ENCODE measurements at regions not wholly inside any gene's neighbourhood (a gene's known extent, or its start where the extent isn't known, plus 50 kb on each side); places are given as distances from the start of the nearest gene placed in this dataset.
"Not testable (repeated sequence)": the region's sequence is repeated elsewhere in the genome, so short reads cannot be mapped to it uniquely, and the experiment has no call there.

GRCh38 chr16:50457979-50458491 lies 89.2 kb upstream of the BRD7 start:
- H3K27ac Mint-ChIP-seq: peak overlapping the region in 1 of 10 donors; percentile 15

DNA sequence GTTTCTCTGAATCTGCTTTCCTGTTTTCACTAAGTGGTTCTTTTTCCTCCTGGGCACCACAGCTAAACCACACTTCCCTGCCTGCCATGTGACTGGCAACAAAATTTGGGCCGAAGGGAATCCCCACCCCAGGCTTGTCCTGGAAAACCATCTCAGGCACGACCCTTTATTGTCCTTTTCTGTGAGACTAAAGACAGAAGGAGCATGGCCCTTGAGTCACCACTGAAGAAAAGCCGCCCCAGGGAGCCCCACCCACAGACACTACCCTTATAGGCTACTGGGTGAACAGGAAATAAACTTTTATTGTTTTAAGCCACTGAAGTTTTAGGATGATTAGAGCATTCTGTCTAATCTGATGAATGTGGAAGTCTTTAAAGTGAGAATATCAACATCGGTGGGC lies 88.6 kb upstream of the BRD7 start:
- no peak for DNase-seq
- Mint-ChIP-seq H3K9me3 (no peaks in the 10 kb centered on the region), H3K36me3 (no peaks in the 10 kb centered on the region), H3K27me3 (peaks cover 1 to 10% (median 4%) of the 10 kb centered on the region in 5 donors), H3K4me1 (peaks cover 8 to 10% (median 9%) of the 10 kb centered on the region in 4 donors), H3K4me3 (no peak overlapping the region), H3K27ac (peak overlapping the region in 4 of 10 donors; percentile 44 to 84 (median 58))
- POLR2A ChIA-PET: interaction anchor here (1.0 kb wide), 1 partner anchor 94 kb away, joined by 3 read pairs; no protein-coding TSS in a partner anchor
- ATAC-seq: peak in 1 of 2 donors; percentile 50

More at GRCh38 chr16:50457979-50458491, 89.2 kb upstream of the BRD7 start:
- Mint-ChIP-seq H3K27me3 (peaks cover 1 to 10% (median 7%) of the 10 kb centered on the region in 5 donors), H3K36me3 (no peaks in the 10 kb centered on the region), H3K4me1 (peaks cover 8 to 10% (median 9%) of the 10 kb centered on the region in 4 donors), H3K4me3 (no peak overlapping the region), H3K9me3 (no peaks in the 10 kb centered on the region)
- no peak for DNase-seq
- POLR2A ChIA-PET: interaction anchor here (1.0 kb wide), 1 partner anchor 93 kb away, joined by 3 read pairs; no protein-coding TSS in a partner anchor
- no peak for ATAC-seq

DNA sequence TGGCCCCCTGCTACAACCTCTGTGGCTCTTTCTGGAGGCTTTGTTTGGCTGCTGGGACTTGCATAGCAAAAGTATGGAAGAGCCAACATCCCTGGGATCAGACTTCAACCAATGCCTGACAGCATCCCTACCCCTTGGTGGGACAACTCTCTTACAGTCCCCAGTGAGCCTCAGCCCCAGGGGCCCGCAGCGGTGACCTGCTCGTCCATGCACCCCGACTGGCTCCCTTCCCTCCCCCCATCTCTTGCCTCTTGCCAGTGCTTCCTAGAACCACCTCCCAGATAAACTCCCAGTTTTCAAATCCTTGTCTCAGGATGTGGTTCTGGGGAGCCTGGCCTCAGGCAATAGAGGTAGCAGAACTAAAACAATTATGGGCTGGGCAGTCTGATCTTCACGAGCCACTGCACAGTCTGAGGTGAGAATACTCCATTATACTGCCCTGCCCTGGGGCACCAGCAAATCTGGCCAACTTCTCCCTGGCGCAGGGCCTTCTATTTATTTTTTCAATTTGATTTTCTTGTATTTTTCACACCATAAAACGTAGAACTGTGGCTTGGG lies 86.6 kb upstream of the BRD7 start:
- H3K36me3 Mint-ChIP-seq: no peaks in the 10 kb centered on the region
- peaks cover 8 to 10% (median 9%) of the 10 kb centered on the region in 4 donors for H3K4me1 Mint-ChIP-seq
- no peak overlapping the region for H3K27ac Mint-ChIP-seq
- DNase-seq (no peak), ATAC-seq (no peak)
- H3K9me3 Mint-ChIP-seq: no peaks in the 10 kb centered on the region
- H3K27me3 Mint-ChIP-seq: peaks cover 1 to 10% (median 4%) of the 10 kb centered on the region in 5 donors
- POLR2A ChIA-PET: no interaction called here
- no peak overlapping the region for H3K4me3 Mint-ChIP-seq

DNA sequence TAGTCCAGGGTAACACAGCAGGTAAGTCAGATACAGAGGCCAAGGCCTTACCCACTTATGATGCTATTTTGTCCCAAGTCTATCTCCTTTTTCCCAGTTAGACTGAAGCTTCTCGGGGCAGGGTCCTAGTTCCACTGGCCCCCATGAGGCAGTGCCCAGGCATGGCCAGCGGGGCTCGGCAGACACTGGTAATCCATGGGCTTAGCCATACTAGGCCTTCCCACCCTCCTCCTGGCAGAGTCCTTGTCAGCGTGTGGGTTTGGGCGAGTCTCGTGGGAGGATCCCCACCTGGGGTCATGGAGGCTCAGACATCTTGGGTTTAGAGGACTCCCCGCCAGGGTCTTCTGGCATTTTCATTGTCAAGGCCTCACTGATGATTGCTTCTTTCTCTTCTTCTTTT lies 84.7 kb upstream of the BRD7 start:
- POLR2A ChIA-PET: no interaction called here
- no peak for ATAC-seq
- no peak overlapping the region for H3K4me3 Mint-ChIP-seq

DNA sequence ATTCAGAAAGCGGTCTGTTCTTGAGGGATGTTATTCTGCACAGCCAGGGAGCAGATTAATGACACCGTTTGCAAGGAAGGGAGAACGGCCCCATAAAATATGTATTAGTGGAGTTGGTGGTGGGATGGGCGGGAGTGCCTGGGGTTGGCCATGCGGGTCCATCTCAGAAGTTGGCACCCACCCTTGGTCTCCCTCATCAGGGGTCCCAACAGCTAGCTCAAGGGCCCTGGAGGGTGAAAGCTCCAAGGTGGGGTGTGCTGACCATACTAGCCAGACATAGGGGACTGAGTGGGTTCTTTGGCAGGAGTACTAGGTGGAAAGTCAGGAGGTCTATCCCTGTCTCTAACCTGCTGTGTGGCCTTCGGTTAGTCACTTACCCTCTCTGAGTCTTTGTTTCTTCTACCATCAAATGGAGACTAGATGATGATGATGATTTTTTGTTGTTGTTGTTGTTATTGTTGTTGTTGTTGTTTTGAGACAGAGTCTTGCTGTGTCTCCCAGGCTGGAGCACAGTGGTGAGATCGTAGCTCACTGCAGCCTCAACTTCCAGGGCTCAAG lies 83.2 kb upstream of the BRD7 start:
- Mint-ChIP-seq H3K4me1 (peaks cover 0 to 2% (median under 1%) of the 10 kb centered on the region in 4 donors), H3K9me3 (no peaks in the 10 kb centered on the region), H3K36me3 (no peaks in the 10 kb centered on the region), H3K27ac (no peak overlapping the region), H3K4me3 (no peak overlapping the region), H3K27me3 (peaks cover 2 to 18% (median 10%) of the 10 kb centered on the region in 5 donors)
- no peak for ATAC-seq
- DNase-seq: no peak
- POLR2A ChIA-PET: no interaction called here

More for the DNA sequence above, 84.7 kb upstream of the BRD7 start:
- Mint-ChIP-seq H3K27ac (no peak overlapping the region), H3K9me3 (no peaks in the 10 kb centered on the region), H3K4me1 (peaks cover 7 to 10% (median 9%) of the 10 kb centered on the region in 4 donors), H3K27me3 (peaks cover 2 to 19% (median 7%) of the 10 kb centered on the region in 5 donors), H3K36me3 (no peaks in the 10 kb centered on the region)
- no peak for DNase-seq

DNA sequence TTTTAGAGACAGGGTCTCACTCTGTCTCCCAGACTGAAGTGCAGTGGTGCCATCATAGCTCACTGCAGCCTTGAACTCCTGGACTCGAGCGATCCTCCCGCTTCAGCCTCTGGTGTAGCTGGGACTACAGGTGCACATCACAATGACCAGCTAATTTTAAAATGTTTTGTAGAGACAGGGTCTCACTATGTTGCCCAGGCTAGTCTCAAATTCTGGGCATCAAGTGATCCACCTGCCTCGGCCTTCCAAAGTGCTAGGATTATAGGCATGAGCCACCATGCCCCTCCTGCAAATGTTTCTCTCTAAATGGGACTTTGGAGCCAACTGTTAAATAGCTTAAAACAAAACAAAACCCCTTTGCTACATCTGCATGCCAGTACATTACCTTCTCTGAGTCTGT lies 82.2 kb upstream of the BRD7 start:
- no peak overlapping the region for H3K4me3 Mint-ChIP-seq
- H3K27me3 Mint-ChIP-seq: peaks cover 0 to 14% (median 8%) of the 10 kb centered on the region in 5 donors
- DNase-seq (no peak), ATAC-seq (no peak)
- no peaks in the 10 kb centered on the region for H3K9me3 Mint-ChIP-seq
- no peak overlapping the region for H3K27ac Mint-ChIP-seq
- no peaks in the 10 kb centered on the region for H3K36me3 Mint-ChIP-seq
- H3K4me1 Mint-ChIP-seq: no peaks in the 10 kb centered on the region
- POLR2A ChIA-PET: no interaction called here

DNA sequence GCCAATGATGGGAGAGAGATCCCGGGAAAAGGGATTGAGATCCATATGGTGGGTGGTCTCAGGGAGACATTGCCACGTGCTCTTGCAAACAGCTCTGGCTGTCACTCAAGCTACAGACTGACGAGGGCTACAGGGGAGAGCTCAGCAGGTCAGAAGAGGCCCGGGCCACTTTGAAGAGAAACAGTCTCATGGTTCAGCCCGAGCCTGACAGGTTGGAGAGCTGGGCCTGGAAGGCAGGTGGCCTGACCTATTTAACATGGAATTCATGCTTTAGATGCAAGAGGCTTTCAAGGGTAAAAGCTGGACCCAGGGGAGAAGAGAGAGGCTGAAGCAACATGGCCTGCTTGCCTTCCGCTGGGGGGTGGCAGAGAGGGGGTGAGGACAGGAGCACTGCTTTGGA lies 81.0 kb upstream of the BRD7 start:
- H3K27ac Mint-ChIP-seq: no peak overlapping the region
- H3K4me1 Mint-ChIP-seq: no peaks in the 10 kb centered on the region
- DNase-seq (no peak), ATAC-seq (no peak)
- H3K36me3 Mint-ChIP-seq: no peaks in the 10 kb centered on the region
- H3K27me3 Mint-ChIP-seq: peaks cover 0 to 13% (median 8%) of the 10 kb centered on the region in 5 donors
- POLR2A ChIA-PET: no interaction called here
- no peaks in the 10 kb centered on the region for H3K9me3 Mint-ChIP-seq
- H3K4me3 Mint-ChIP-seq: no peak overlapping the region

DNA sequence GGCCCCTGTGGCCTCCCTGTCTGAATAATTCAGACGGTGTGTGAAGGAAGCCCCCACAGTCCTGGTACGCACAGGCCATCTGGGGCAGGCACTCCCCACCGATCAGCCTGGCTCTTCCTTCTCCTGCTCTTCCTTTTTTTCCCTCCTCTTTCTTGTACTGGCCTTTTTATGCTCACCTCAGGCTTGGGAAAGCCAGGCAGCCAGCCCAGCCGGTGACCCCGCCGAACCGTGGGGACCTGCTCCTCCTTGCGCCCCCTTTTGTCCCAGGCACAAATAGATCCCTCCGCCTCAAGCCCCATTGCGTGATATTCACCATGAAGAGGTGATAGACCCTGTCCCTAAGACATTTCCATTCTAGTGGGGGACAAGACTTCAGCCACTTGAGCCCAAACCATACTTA lies 80.2 kb upstream of the BRD7 start:
- DNase-seq: no peak
- Mint-ChIP-seq H3K9me3 (no peaks in the 10 kb centered on the region), H3K4me3 (no peak overlapping the region), H3K36me3 (no peaks in the 10 kb centered on the region), H3K27ac (peak overlapping the region in 1 of 10 donors; percentile 46), H3K4me1 (no peaks in the 10 kb centered on the region), H3K27me3 (peaks cover 0 to 11% (median 8%) of the 10 kb centered on the region in 5 donors)
- POLR2A ChIA-PET: no interaction called here
- ATAC-seq: no peak

DNA sequence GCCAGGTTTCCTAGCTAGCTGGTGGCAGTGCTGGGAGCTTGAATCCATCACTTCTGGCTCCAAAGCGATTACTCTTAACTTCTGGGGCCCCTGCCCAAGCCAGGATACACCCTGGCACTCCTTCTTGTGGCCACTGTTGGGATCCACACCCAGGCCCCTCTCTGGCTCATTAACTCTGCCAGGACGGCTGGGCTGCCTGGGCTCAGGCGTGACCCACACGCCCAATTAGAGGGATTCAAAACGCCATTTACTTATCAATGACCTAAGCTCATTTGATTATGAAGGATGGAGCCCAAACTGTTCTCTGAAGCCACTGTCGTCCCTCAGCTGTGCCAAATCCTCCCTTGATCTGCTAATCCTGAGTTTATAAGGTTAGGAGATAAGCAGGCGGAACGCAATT lies 79.7 kb upstream of the BRD7 start:
- Mint-ChIP-seq H3K4me3 (no peak overlapping the region), H3K4me1 (no peaks in the 10 kb centered on the region), H3K36me3 (no peaks in the 10 kb centered on the region), H3K27me3 (peaks cover 0 to 11% (median 8%) of the 10 kb centered on the region in 5 donors), H3K27ac (no peak overlapping the region), H3K9me3 (no peaks in the 10 kb centered on the region)
- ATAC-seq: no peak
- POLR2A ChIA-PET: no interaction called here
- DNase-seq: no peak

GRCh38 chr16:50447386-50447785 lies 78.6 kb upstream of the BRD7 start:
- POLR2A ChIA-PET, H3K4me3 Mint-ChIP-seq: not testable (repeated sequence)
- H3K27ac Mint-ChIP-seq: peak overlapping the region in 3 of 10 donors; percentile 11 to 54 (median 50)

DNA sequence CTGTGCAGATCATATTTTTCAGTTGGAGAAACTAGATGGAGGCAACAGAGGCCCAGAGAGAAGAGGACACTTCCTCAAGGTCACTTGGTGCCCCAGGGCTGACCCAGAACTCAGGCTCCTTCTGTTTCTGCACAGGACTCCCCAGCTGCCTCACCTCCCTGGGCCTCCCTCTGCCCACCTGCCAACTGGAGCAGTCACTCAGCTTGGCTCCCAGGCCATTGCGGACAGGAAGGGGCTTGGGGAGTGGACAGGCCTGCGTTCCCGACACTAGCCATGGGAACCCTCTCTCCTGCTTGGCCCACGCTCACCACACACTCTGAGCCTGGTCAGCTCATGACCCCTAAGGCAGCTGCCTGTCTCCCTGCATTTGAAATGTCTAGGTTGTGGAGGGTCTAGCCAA lies 78.1 kb upstream of the BRD7 start:
- no peaks in the 10 kb centered on the region for H3K4me1 Mint-ChIP-seq
- DNase-seq: no peak
- POLR2A ChIA-PET: no interaction called here
- no peak overlapping the region for H3K27ac Mint-ChIP-seq
- H3K27me3 Mint-ChIP-seq: peaks cover 0 to 11% (median 8%) of the 10 kb centered on the region in 5 donors
- H3K4me3 Mint-ChIP-seq: no peak overlapping the region
- ATAC-seq: no peak
- H3K36me3 Mint-ChIP-seq: peaks cover 0 to 3% (median 0%) of the 10 kb centered on the region in 3 donors
- peaks cover 0 to 12% (median 5%) of the 10 kb centered on the region in 9 donors for H3K9me3 Mint-ChIP-seq

More at GRCh38 chr16:50447386-50447785, 78.6 kb upstream of the BRD7 start:
- H3K27me3 Mint-ChIP-seq: peaks cover 0 to 11% (median 8%) of the 10 kb centered on the region in 5 donors
- not testable (repeated sequence) for H3K9me3 Mint-ChIP-seq, H3K4me1 Mint-ChIP-seq, H3K36me3 Mint-ChIP-seq, DNase-seq, ATAC-seq

DNA sequence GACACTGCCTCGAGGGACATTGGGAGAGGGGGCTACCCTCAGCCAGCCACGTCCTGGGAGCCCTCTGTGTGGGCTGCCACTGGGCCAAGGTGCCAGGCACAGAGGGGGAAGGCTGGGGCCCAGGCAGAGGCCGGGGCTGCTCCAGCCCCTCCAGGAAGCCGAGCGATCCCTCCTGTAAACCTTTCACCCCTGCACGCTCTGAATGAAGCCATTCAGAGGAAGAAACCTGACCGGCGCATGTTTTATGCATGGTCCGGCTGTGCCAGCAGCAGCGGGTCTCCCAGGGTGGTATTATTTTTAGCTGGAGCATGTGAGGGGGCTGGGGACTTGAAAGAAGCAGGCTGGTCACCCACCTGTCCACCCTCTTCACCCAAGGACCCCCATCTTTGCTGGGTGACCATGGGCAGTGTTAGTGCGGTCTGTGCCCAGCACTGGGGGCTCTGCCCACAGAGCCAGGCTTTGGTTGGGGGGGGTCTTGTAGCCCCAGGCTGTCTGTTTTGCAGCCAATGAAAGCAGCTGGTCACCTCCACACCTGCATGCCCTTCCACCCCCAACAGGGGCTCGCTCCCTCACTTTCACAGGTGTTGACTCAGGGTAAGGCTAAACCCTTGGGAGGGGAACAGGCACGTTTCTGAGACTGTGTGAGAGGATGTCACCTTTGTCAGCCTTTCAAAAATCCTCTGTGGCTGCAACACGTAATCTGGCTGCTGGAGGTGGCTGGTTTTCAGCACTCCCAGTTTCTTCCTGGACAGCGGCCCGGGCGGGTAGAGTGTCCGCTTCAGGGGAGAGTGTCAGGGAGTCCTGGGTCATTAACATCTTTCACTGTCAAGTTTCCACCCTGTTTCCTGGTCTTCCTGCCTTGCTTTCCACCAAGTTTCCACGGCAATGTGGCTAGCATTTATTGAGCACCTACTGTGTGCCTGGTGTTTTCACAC lies 77.1 kb upstream of the BRD7 start:
- Mint-ChIP-seq H3K36me3 (peaks cover 0 to 5% (median 0%) of the 10 kb centered on the region in 3 donors), H3K4me3 (no peak overlapping the region), H3K4me1 (no peaks in the 10 kb centered on the region), H3K27ac (no peak overlapping the region), H3K9me3 (peaks cover 0 to 18% (median 9%) of the 10 kb centered on the region in 9 donors), H3K27me3 (peaks cover 0 to 11% (median 8%) of the 10 kb centered on the region in 5 donors)
- POLR2A ChIA-PET: no interaction called here
- ATAC-seq (no peak), DNase-seq (no peak)
